Panc1 (cell line): ENCODE measurements at regions not wholly inside any gene's neighbourhood (a gene's known extent, or its start where the extent isn't known, plus 50 kb on each side); places are given as distances from the start of the nearest gene placed in this dataset.

Source experiments
- ATAC-seq: fragments of 200-7000 bp; cut with Tn5 transposase; 2 replicates; pipeline ENCODE4 v1.9.1; 2020; ENCODE audit warnings: mild to moderate bottlenecking, moderate library complexity
- BruUV-seq: library from RNA; stranded (reverse); fragments of 400-500 nt; replicated peaks from 2 replicates; lab custom pipeline; 2021; lab: Mats Ljungman, UMichigan
- CTCF ChIA-PET: fragments of 300-600 bp; sonication (Branson Sonifier 250); formaldehyde crosslinking; loops from one replicate; lab custom pipeline; 2022; ENCODE audit warnings: antibody characterized with exemption; lab: Charles Lee
- POLR2A ChIA-PET: fragments of 300-600 bp; sonication (Branson Sonifier 250); formaldehyde crosslinking; loops from one replicate; lab custom pipeline; 2022; ENCODE audit warnings: antibody characterized with exemption; lab: Charles Lee
- DNase-seq: peaks from one replicate; pipeline ENCODE4 v3.0.0-alpha.2; 2010; ENCODE audit warnings: low read depth, low spot score
- H3K27ac ChIP-seq: 2 replicates; pipeline ENCODE4 v1.5.1; 2011; ENCODE audit warnings: mild to moderate bottlenecking, low read length, inconsistent platforms
- H3K27me3 ChIP-seq: fragments of 200-500 bp; sonication (Bioruptor generic); 2 replicates; pipeline ENCODE4 v1.6.0; 2014; ENCODE audit warnings: low read length, inconsistent platforms; ENCODE audit not compliant: control insufficient read depth, insufficient read depth
- H3K36me3 ChIP-seq: fragments of 200-500 bp; sonication (Bioruptor generic); 2 replicates; pipeline ENCODE4 v1.5.1; 2014; ENCODE audit warnings: inconsistent platforms, mild to moderate bottlenecking, low read length, moderate library complexity; ENCODE audit not compliant: control insufficient read depth, insufficient read depth
- H3K4me1 ChIP-seq: 2 replicates; pipeline ENCODE4 v1.5.1; 2011; ENCODE audit warnings: inconsistent platforms, mild to moderate bottlenecking, low read length, moderate library complexity; ENCODE audit not compliant: control insufficient read depth, insufficient read depth
- H3K4me3 ChIP-seq, 2 experiments: 2 replicates each; pipeline ENCODE4 v1.5.1; 2011 to 2012; ENCODE audit warnings: low read depth in 2 of 2, low read length in 2 of 2, mild to moderate bottlenecking in 2 of 2, inconsistent platforms in 1 of 2, moderate library complexity in 1 of 2
- H3K9me3 ChIP-seq: fragments of 200-500 bp; sonication (Bioruptor generic); 2 replicates; pipeline ENCODE4 v1.5.1; 2014; ENCODE audit warnings: low read depth, mild to moderate bottlenecking, inconsistent platforms, low read length, moderate library complexity; ENCODE audit not compliant: control insufficient read depth, insufficient read depth
- CTCF ChIP-seq: fragments of 450-650 bp; IDR thresholded peaks from 2 replicates; pipeline ENCODE4 v1.5.1; 2017; ENCODE audit warnings: mild to moderate bottlenecking
- POLR2AphosphoS5 ChIP-seq: IDR thresholded peaks from 2 replicates; pipeline ENCODE4 v1.6.1; 2012; ENCODE audit warnings: mild to moderate bottlenecking, low read depth, low read length, moderate library complexity
- REST ChIP-seq, 2 experiments: IDR thresholded peaks; 2 replicates each; pipeline ENCODE4 v1.6.1; 2011 to 2012; ENCODE audit warnings: low read depth in 2 of 2, control low read depth in 1 of 2, low read length in 1 of 2, mild to moderate bottlenecking in 1 of 2, moderate library complexity in 1 of 2; ENCODE audit not compliant: insufficient read depth in 1 of 2
- SIN3A ChIP-seq: IDR thresholded peaks from 2 replicates; pipeline ENCODE4 v1.6.1; 2012; ENCODE audit warnings: low read depth, mild to moderate bottlenecking, low read length, moderate library complexity, borderline replicate concordance; ENCODE audit not compliant: insufficient read depth
- TCF7L2 ChIP-seq: IDR thresholded peaks from 2 replicates; pipeline ENCODE4 v1.6.1; 2011; ENCODE audit warnings: mild to moderate bottlenecking, low read depth, low read length, inconsistent platforms
- in situ Hi-C: cut with HindIII; loops from 2 replicates; pipeline ENCODE4 v1.10.0; 2016; ENCODE audit warnings: low sequenced_read_pairs, low pct_unique_long_range_greater_than_20kb
- intact Hi-C: fragments of 100-400 bp; cut with micrococcal nuclease; formaldehyde crosslinking; loops from one replicate; pipeline ENCODE4 v1.10.0; 2022; ENCODE audit not compliant: unreplicated experiment

GRCh38 chr1:83493633-83494032 lies 505.3 kb downstream of the TTLL7 start:
- ATAC-seq (no peak), DNase-seq (no peak)
- Histone ChIP-seq H3K4me1 (no peaks in the 10 kb centered on the region), H3K9me3 (no peaks in the 10 kb centered on the region), H3K36me3 (no peaks in the 10 kb centered on the region), H3K27ac (no peak overlapping the region), H3K27me3 (no peaks in the 10 kb centered on the region), H3K4me3 (no peak overlapping the region)
- ChIA-PET POLR2A (no interaction called here), CTCF (no interaction called here)
- intact Hi-C loops (no loop called here), in situ Hi-C loops (no loop called here)
- no peak for TF ChIP-seq SIN3A
- TF ChIP-seq CTCF = no peak
- no peak for TF ChIP-seq POLR2AphosphoS5
- no peak for TF ChIP-seq TCF7L2
- BruUV-seq = no TSS peak

GRCh38 chr1:83491930-83492329 lies 507.0 kb downstream of the TTLL7 start:
- no peak for ATAC-seq
- Histone ChIP-seq H3K36me3 (no peaks in the 10 kb centered on the region), H3K27me3 (no peaks in the 10 kb centered on the region), H3K9me3 (no peaks in the 10 kb centered on the region), H3K4me3 (no peak overlapping the region), H3K4me1 (no peaks in the 10 kb centered on the region), H3K27ac (no peak overlapping the region)
- no peak for DNase-seq
- TF ChIP-seq POLR2AphosphoS5 (no peak), TCF7L2 (no peak), REST (IDR thresholded peaks at IDR 0.05; ENCODE audit: insufficient read depth in 1 of 2, low read depth in 2 of 2, low read length in 1 of 2) (no peak), CTCF (no peak), SIN3A (no peak)
- BruUV-seq = no TSS peak
- POLR2A ChIA-PET = no interaction called here
- in situ Hi-C loops = no loop called here
- CTCF ChIA-PET = no interaction called here
- intact Hi-C loops = no loop called here
